Keratinocyte (primary cell): ENCODE measurements at regions not wholly inside any gene's neighbourhood (a gene's known extent, or its start where the extent isn't known, plus 50 kb on each side); places are given as distances from the start of the nearest gene placed in this dataset.

ENCODE experiments used
- DNase-seq: peaks from one replicate; pipeline ENCODE4 v3.0.0-alpha.2; 2011; ENCODE audit warnings: low read depth, missing footprints, low spot score
- FAIRE-seq: peaks from 2 replicates; lab custom pipeline; 2011; peaks lifted over from hg19 to GRCh38; lab: Jason Lieb, UNC
- H2AFZ ChIP-seq: 2 replicates; pipeline ENCODE4 v1.6.0; 2012; ENCODE audit warnings: low read length, control low read depth, inconsistent platforms; ENCODE audit not compliant: control insufficient read depth
- H3K27ac ChIP-seq: 2 replicates; pipeline ENCODE4 v1.5.1; 2011; ENCODE audit warnings: low read length; ENCODE audit not compliant: control insufficient read depth, insufficient read depth
- H3K27me3 ChIP-seq: 3 replicates; pipeline ENCODE4 v1.6.0; 2011; ENCODE audit warnings: low read length; ENCODE audit not compliant: control insufficient read depth, insufficient read depth; ENCODE audit errors: extremely low read depth
- H3K36me3 ChIP-seq, 2 experiments: 2 replicates in 1 of 2; 3 replicates in 1 of 2; pipeline ENCODE4 v1.5.1; 2011; ENCODE audit warnings: low read length in 2 of 2, mild to moderate bottlenecking in 1 of 2; ENCODE audit not compliant: control insufficient read depth in 2 of 2, insufficient read depth in 2 of 2; ENCODE audit errors: extremely low read depth in 1 of 2
- H3K4me1 ChIP-seq: 3 replicates; pipeline ENCODE4 v1.5.1; 2011; ENCODE audit warnings: low read length; ENCODE audit not compliant: control insufficient read depth, insufficient read depth; ENCODE audit errors: extremely low read depth
- H3K4me2 ChIP-seq: 3 replicates; pipeline ENCODE4 v1.6.0; 2011; ENCODE audit warnings: low read depth, low read length; ENCODE audit not compliant: control insufficient read depth, insufficient read depth; ENCODE audit errors: extremely low read depth
- H3K4me3 ChIP-seq, 3 experiments: fragments of 200-600 bp in 1 of 3; sonication (generic) in 1 of 3; 2 replicates in 2 of 3; 3 replicates in 1 of 3; pipeline ENCODE4 v1.5.1; 2011 to 2016; ENCODE audit warnings: low read length in 3 of 3, mild to moderate bottlenecking in 3 of 3, control low read depth in 2 of 3, inconsistent platforms in 1 of 3, low read depth in 1 of 3, mixed read lengths in 1 of 3, mixed run types in 1 of 3, moderate library complexity in 1 of 3; ENCODE audit not compliant: control insufficient read depth in 2 of 3, insufficient read depth in 2 of 3; ENCODE audit errors: extremely low read depth in 1 of 3
- H3K79me2 ChIP-seq: 2 replicates; pipeline ENCODE4 v1.6.0; 2012; ENCODE audit warnings: low read length; ENCODE audit not compliant: control insufficient read depth, insufficient read depth
- H3K9ac ChIP-seq: 3 replicates; pipeline ENCODE4 v1.6.0; 2011; ENCODE audit warnings: low read length; ENCODE audit not compliant: control insufficient read depth, insufficient read depth; ENCODE audit errors: extremely low read depth
- H3K9me1 ChIP-seq: 3 replicates; pipeline ENCODE4 v1.6.0; 2011; ENCODE audit warnings: low read length; ENCODE audit not compliant: control insufficient read depth, insufficient read depth; ENCODE audit errors: extremely low read depth
- H3K9me3 ChIP-seq: 2 replicates; pipeline ENCODE4 v1.5.1; 2012; ENCODE audit warnings: low read depth, low read length; ENCODE audit not compliant: control insufficient read depth
- H4K20me1 ChIP-seq: 3 replicates; pipeline ENCODE4 v1.6.0; 2011; ENCODE audit warnings: low read length; ENCODE audit not compliant: control insufficient read depth, insufficient read depth; ENCODE audit errors: extremely low read depth
- CTCF ChIP-seq, 3 experiments: IDR thresholded peaks in 1 of 3; conservative IDR thresholded peaks in 1 of 3; optimal IDR thresholded peaks in 1 of 3; 2 replicates in 2 of 3; 3 replicates in 1 of 3; pipeline versions ENCODE3 to v1.5.1; 2011; ENCODE audit warnings: low read length in 3 of 3, mild to moderate bottlenecking in 3 of 3, moderate library complexity in 2 of 3, control low read depth in 1 of 3, inconsistent platforms in 1 of 3; ENCODE audit not compliant: insufficient read depth in 2 of 3; ENCODE audit errors: extremely low read depth in 1 of 3
- EZH2 ChIP-seq: IDR thresholded peaks from one replicate; pipeline ENCODE4 v1.6.1; 2012; ENCODE audit warnings: inconsistent platforms, mild to moderate bottlenecking, low read length, moderate library complexity
- dilution Hi-C: fragments of 300-500 bp; cut with MboI; formaldehyde crosslinking; loops from one replicate; pipeline ENCODE4 v1.7.0; 2020; ENCODE audit warnings: low sequenced_read_pairs; ENCODE audit not compliant: extremely low pct_ligation_motif_present

- Histone ChIP-seq H3K36me3 (no peaks in the 10 kb centered on the region), H3K27me3 (no peaks in the 10 kb centered on the region)
Observed at GRCh38 chr3:163518065-163518464, 1560.2 kb downstream of the SI start.

GRCh38 chr3:163513149-163513657 lies 1565.1 kb downstream of the SI start:
- Histone ChIP-seq H2AFZ (no peak overlapping the region), H3K4me3 (no peak overlapping the region), H3K79me2 (no peaks in the 10 kb centered on the region), H4K20me1 (no peaks in the 10 kb centered on the region), H3K9ac (no peak overlapping the region), H3K27ac (no peak overlapping the region), H3K27me3 (no peaks in the 10 kb centered on the region), H3K9me1 (no peaks in the 10 kb centered on the region), H3K9me3 (no peaks in the 10 kb centered on the region), H3K4me2 (no peak overlapping the region), H3K36me3 (no peaks in the 10 kb centered on the region), H3K4me1 (no peaks in the 10 kb centered on the region)
- no peak for DNase-seq
- no peak for TF ChIP-seq CTCF (optimal IDR thresholded peaks at IDR 0.05 in 1 of 3, IDR thresholded peaks at IDR 0.05 in 1 of 3, conservative IDR thresholded peaks at IDR 0.05 in 1 of 3; ENCODE audit: extremely low read depth in 1 of 3, insufficient read depth in 2 of 3, low read length in 3 of 3)
- TF ChIP-seq EZH2: no peak
- dilution Hi-C loops: no loop called here
- no peak for FAIRE-seq

More at GRCh38 chr3:163518065-163518464, 1560.2 kb downstream of the SI start:
- no peak overlapping the region for H3K27ac ChIP-seq
- H3K9me3 ChIP-seq: no peaks in the 10 kb centered on the region
- DNase-seq (no peak), FAIRE-seq (no peak)
- no peak overlapping the region for H3K4me2 ChIP-seq
- TF ChIP-seq CTCF (optimal IDR thresholded peaks at IDR 0.05 in 1 of 3, IDR thresholded peaks at IDR 0.05 in 1 of 3, conservative IDR thresholded peaks at IDR 0.05 in 1 of 3; ENCODE audit: extremely low read depth in 1 of 3, insufficient read depth in 2 of 3, low read length in 3 of 3): no peak
- TF ChIP-seq EZH2: no peak
- H3K4me1 ChIP-seq: no peaks in the 10 kb centered on the region
- H3K4me3 ChIP-seq: no peak overlapping the region
- H3K9me1 ChIP-seq: no peaks in the 10 kb centered on the region
- no peaks in the 10 kb centered on the region for H3K79me2 ChIP-seq
- H4K20me1 ChIP-seq: no peaks in the 10 kb centered on the region
- H2AFZ ChIP-seq: no peak overlapping the region
- H3K9ac ChIP-seq: no peak overlapping the region
- dilution Hi-C loops: no loop called here
